ENCODE measurements at regions not wholly inside any gene's neighbourhood (a gene's known extent, or its start where the extent isn't known, plus 50 kb on each side); places are given as distances from the start of the nearest gene placed in this dataset.

DNA sequence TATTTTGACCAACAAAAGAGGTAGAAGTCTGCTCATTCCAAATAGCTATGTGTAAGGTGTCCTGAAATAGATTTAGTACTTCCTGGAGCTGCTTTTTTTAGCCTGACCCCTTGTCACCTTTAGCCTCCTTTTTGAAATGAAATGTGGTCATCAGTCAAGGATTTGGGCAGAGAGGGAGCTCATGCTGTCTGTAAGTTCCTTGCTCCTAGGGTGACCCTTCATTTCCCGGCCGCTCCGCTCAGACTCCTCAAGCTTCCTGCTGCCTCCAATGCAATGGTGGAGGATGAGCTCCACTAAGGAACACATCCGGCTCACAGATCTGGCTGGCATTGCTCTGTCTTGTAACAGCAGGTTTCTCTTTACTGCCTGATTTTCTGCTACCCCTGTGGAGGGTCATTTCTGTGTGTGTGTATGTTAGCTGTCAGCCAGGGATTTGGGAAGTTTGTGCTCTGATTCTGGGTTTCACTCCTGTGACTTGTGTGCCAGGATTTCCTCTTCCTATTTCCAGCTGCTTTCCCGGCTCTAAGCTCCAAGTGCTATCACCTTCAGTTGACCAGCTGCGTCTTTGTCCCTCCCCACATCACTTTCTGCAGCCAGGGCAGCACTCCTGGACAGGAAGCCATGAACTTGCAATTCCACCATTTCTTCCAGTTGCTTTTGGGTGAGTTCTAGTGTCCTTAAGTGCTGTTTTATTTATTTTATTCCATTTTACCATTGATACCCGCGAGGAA, 265.9 kb downstream of the ICE1 start:
- DNase-seq (ENCODE audit: low read depth, low spot score), result no peak
- no TSS peak for BruUV-seq (replicated peaks)

More for the DNA sequence above, 265.9 kb downstream of the ICE1 start:
- Histone ChIP-seq H3K27me3 (ENCODE audit: control insufficient read depth in 2 of 2, insufficient read depth in 2 of 2, low read length in 2 of 2) (no peaks in the 10 kb centered on the region), H3K9me1 (replicated peaks; ENCODE audit: control insufficient read depth, extremely low read depth, insufficient read depth, low read length) (no peaks in the 10 kb centered on the region), H3K4me1 (ENCODE audit: control insufficient read depth, extremely low read depth, insufficient read depth, low read length) (no peaks in the 10 kb centered on the region), H2AFZ (ENCODE audit: low read depth, low read length) (no peak overlapping the region), H3K4me2 (ENCODE audit: insufficient read depth, low read length) (no peak overlapping the region), H4K20me1 (replicated peaks; ENCODE audit: control insufficient read depth, extremely low read depth, insufficient read depth, low read length) (no peaks in the 10 kb centered on the region), H3K9ac (replicated peaks; ENCODE audit: extremely low read depth, insufficient read depth, low read length) (no peak overlapping the region), H3K4me3 (replicated peaks in 1 of 3; ENCODE audit: insufficient read depth in 1 of 3, low read depth in 1 of 3, low read length in 3 of 3) (no peak overlapping the region), H3K9me3 (replicated peaks; ENCODE audit: control insufficient read depth, insufficient read depth, low read length) (peaks cover 4% of the 10 kb centered on the region), H3K27ac (ENCODE audit: insufficient read depth, low read depth, low read length) (no peak overlapping the region), H3K36me3 (ENCODE audit: control insufficient read depth in 2 of 2, extremely low read depth in 1 of 2, insufficient read depth in 2 of 2, low read length in 2 of 2) (no peaks in the 10 kb centered on the region), H3K79me2 (ENCODE audit: control insufficient read depth, insufficient read depth, low read length) (no peaks in the 10 kb centered on the region)
- ChIA-PET CTCF (no interaction called here), POLR2A (no interaction called here)
- dilution Hi-C loops (cut with MboI; ENCODE audit: extremely low pct_ligation_motif_present, low sequenced_read_pairs) (no loop called here), intact Hi-C loops (cut with micrococcal nuclease) (no loop called here)
- FAIRE-seq, result no peak
- TF ChIP-seq FOS (IDR thresholded peaks at IDR 0.05; ENCODE audit: borderline replicate concordance, insufficient read depth, low read length) (no peak), POLR2A (IDR thresholded peaks at IDR 0.05; ENCODE audit: low read depth, low read length) (no peak), GATA2 (IDR thresholded peaks at IDR 0.05; ENCODE audit: insufficient read depth, insufficient read length, low read depth, low read length) (no peak), JUN (IDR thresholded peaks at IDR 0.05; ENCODE audit: borderline replicate concordance, insufficient read depth, insufficient read length, low read depth) (no peak), POLR2AphosphoS5 (IDR thresholded peaks at IDR 0.05; ENCODE audit: insufficient read depth, low read depth, low read length) (no peak), MYC (IDR thresholded peaks at IDR 0.05; ENCODE audit: low read depth, low read length) (no peak), EZH2 (IDR thresholded peaks at IDR 0.05; ENCODE audit: borderline replicate concordance, low read depth, low read length, severe bottlenecking) (no peak)
- TF ChIP-seq, protein P1, sequence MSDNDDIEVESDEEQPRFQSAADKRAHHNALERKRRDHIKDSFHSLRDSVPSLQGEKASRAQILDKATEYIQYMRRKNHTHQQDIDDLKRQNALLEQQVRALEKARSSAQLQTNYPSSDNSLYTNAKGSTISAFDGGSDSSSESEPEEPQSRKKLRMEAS (IDR thresholded peaks at IDR 0.05; ENCODE audit: insufficient read depth, insufficient read length), result no peak
- TF ChIP-seq, protein P2, sequence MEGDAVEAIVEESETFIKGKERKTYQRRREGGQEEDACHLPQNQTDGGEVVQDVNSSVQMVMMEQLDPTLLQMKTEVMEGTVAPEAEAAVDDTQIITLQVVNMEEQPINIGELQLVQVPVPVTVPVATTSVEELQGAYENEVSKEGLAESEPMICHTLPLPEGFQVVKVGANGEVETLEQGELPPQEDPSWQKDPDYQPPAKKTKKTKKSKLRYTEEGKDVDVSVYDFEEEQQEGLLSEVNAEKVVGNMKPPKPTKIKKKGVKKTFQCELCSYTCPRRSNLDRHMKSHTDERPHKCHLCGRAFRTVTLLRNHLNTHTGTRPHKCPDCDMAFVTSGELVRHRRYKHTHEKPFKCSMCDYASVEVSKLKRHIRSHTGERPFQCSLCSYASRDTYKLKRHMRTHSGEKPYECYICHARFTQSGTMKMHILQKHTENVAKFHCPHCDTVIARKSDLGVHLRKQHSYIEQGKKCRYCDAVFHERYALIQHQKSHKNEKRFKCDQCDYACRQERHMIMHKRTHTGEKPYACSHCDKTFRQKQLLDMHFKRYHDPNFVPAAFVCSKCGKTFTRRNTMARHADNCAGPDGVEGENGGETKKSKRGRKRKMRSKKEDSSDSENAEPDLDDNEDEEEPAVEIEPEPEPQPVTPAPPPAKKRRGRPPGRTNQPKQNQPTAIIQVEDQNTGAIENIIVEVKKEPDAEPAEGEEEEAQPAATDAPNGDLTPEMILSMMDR (IDR thresholded peaks at IDR 0.05; ENCODE audit: extremely low read depth in 1 of 2, insufficient read depth in 1 of 2, low read depth in 1 of 2, low read length in 2 of 2), result no peak
